ENCODE measurements at regions not wholly inside any gene's neighbourhood (a gene's known extent, or its start where the extent isn't known, plus 50 kb on each side); places are given as distances from the start of the nearest gene placed in this dataset.

DNA sequence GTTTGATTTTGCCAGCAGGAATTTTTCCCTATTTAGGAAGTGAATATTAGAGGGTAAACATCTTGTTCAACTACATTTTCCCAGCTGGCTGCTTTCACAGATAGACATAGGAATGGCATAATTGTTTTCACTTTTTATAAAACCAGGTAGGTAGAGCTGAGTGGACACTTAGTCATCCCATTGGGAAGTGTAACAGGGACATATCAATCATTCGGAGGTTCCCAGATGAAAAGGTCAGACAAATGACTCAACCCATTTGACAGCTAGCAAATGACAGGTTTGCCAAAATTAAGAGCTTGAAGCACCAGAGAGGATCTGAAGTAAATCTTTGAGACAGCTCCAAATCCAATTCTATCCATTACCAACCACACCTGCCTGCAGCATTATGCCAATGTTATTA, 205.3 kb downstream of the SLC39A8 start:
- Histone ChIP-seq H3K4me1 (ENCODE audit: control insufficient read depth, extremely low read depth, insufficient read depth, low read length) (peaks cover 40% of the 10 kb centered on the region), H3K4me2 (ENCODE audit: insufficient read depth, low read length) (peak overlapping the region; percentile 87), H3K27ac (ENCODE audit: insufficient read depth, low read depth, low read length) (peak overlapping the region; percentile 99), H4K20me1 (replicated peaks; ENCODE audit: control insufficient read depth, extremely low read depth, insufficient read depth, low read length) (no peaks in the 10 kb centered on the region), H3K27me3 (ENCODE audit: control insufficient read depth in 2 of 2, insufficient read depth in 2 of 2, low read length in 2 of 2) (no peaks in the 10 kb centered on the region), H3K9me1 (replicated peaks; ENCODE audit: control insufficient read depth, extremely low read depth, insufficient read depth, low read length) (no peaks in the 10 kb centered on the region), H3K36me3 (ENCODE audit: control insufficient read depth in 2 of 2, extremely low read depth in 1 of 2, insufficient read depth in 2 of 2, low read length in 2 of 2) (no peaks in the 10 kb centered on the region), H3K9me3 (replicated peaks; ENCODE audit: control insufficient read depth, insufficient read depth, low read length) (no peaks in the 10 kb centered on the region), H2AFZ (ENCODE audit: low read depth, low read length) (no peak overlapping the region), H3K79me2 (ENCODE audit: control insufficient read depth, insufficient read depth, low read length) (no peaks in the 10 kb centered on the region), H3K4me3 (replicated peaks in 1 of 3; ENCODE audit: insufficient read depth in 1 of 3, low read depth in 1 of 3, low read length in 3 of 3) (no peak overlapping the region), H3K9ac (replicated peaks; ENCODE audit: extremely low read depth, insufficient read depth, low read length) (peak overlapping the region; percentile 64)
- CTCF ChIA-PET = no interaction called here
- no TSS peak for BruUV-seq (replicated peaks)
- DNase-seq (ENCODE audit: low read depth, low spot score) (peak; percentile 75), FAIRE-seq (peak; percentile 33)
- intact Hi-C loops (cut with micrococcal nuclease) (loop anchor here (1.0 to 5.0 kb wide), 10 partner anchors 35 to 1103 kb away; partner anchors contain the start of genes BANK1, CISD2 and PPP3CA), dilution Hi-C loops (cut with MboI; ENCODE audit: extremely low pct_ligation_motif_present, low sequenced_read_pairs) (no loop called here)
- TF ChIP-seq FOS (IDR thresholded peaks at IDR 0.05; ENCODE audit: borderline replicate concordance, insufficient read depth, low read length) (peak; percentile 84), POLR2AphosphoS5 (IDR thresholded peaks at IDR 0.05; ENCODE audit: insufficient read depth, low read depth, low read length) (peak; percentile 34), JUN (IDR thresholded peaks at IDR 0.05; ENCODE audit: borderline replicate concordance, insufficient read depth, insufficient read length, low read depth) (peak; percentile 30), EZH2 (IDR thresholded peaks at IDR 0.05; ENCODE audit: borderline replicate concordance, low read depth, low read length, severe bottlenecking) (no peak)
- POLR2A ChIA-PET = no interaction called here

DNA sequence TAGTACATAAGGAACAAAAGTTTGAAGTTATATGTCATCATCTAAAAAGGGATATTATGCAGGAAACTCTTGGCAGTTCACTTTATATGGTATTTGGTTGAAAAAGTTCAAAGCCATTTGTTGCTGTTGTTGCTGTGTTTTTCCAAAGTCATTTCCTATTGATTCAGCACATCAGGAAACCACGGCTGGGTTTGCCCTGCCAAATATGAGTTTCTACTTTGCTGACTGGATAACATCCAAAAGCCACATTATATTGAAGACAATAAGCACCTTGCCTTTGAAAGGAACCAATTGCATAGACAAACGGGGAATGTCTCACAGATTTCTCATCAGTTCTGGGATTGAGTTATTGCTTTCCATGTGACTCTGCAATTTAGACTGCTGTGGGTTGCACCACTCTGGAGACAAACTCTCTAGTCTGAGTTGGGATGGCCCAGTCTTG, 206.1 kb downstream of the SLC39A8 start:
- H3K79me2 ChIP-seq (ENCODE audit: control insufficient read depth, insufficient read depth, low read length) = no peaks in the 10 kb centered on the region
- peak overlapping the region; percentile 76 for H3K9ac ChIP-seq (replicated peaks; ENCODE audit: extremely low read depth, insufficient read depth, low read length)
- peak overlapping the region in 1 of 3 experiments; percentile 8 for H3K4me3 ChIP-seq (replicated peaks in 1 of 3; ENCODE audit: insufficient read depth in 1 of 3, low read depth in 1 of 3, low read length in 3 of 3)
- H2AFZ ChIP-seq (ENCODE audit: low read depth, low read length) = peak overlapping the region; percentile 67
- dilution Hi-C loops (cut with MboI; ENCODE audit: extremely low pct_ligation_motif_present, low sequenced_read_pairs) (no loop called here), intact Hi-C loops (cut with micrococcal nuclease) (loop anchor here (1.0 to 5.0 kb wide), 10 partner anchors 36 to 1102 kb away; partner anchors contain the start of genes BANK1, CISD2 and PPP3CA)
- ChIA-PET POLR2A (no interaction called here), CTCF (no interaction called here)
- peak overlapping the region; percentile 87 for H3K4me2 ChIP-seq (ENCODE audit: insufficient read depth, low read length)
- peak; percentile 96 for FAIRE-seq
- peak; percentile 50 for TF ChIP-seq GATA2 (IDR thresholded peaks at IDR 0.05; ENCODE audit: insufficient read depth, insufficient read length, low read depth, low read length)
- TF ChIP-seq, protein P1, sequence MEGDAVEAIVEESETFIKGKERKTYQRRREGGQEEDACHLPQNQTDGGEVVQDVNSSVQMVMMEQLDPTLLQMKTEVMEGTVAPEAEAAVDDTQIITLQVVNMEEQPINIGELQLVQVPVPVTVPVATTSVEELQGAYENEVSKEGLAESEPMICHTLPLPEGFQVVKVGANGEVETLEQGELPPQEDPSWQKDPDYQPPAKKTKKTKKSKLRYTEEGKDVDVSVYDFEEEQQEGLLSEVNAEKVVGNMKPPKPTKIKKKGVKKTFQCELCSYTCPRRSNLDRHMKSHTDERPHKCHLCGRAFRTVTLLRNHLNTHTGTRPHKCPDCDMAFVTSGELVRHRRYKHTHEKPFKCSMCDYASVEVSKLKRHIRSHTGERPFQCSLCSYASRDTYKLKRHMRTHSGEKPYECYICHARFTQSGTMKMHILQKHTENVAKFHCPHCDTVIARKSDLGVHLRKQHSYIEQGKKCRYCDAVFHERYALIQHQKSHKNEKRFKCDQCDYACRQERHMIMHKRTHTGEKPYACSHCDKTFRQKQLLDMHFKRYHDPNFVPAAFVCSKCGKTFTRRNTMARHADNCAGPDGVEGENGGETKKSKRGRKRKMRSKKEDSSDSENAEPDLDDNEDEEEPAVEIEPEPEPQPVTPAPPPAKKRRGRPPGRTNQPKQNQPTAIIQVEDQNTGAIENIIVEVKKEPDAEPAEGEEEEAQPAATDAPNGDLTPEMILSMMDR (IDR thresholded peaks at IDR 0.05; ENCODE audit: extremely low read depth in 1 of 2, insufficient read depth in 1 of 2, low read depth in 1 of 2, low read length in 2 of 2) = no peak
- no peak for TF ChIP-seq MYC (IDR thresholded peaks at IDR 0.05; ENCODE audit: low read depth, low read length)
- peak; percentile 94 for TF ChIP-seq JUN (IDR thresholded peaks at IDR 0.05; ENCODE audit: borderline replicate concordance, insufficient read depth, insufficient read length, low read depth)
- TF ChIP-seq POLR2AphosphoS5 (IDR thresholded peaks at IDR 0.05; ENCODE audit: insufficient read depth, low read depth, low read length) = peak; percentile 87
- peak; percentile 52 for TF ChIP-seq POLR2A (IDR thresholded peaks at IDR 0.05; ENCODE audit: low read depth, low read length)
- peak; percentile 92 for TF ChIP-seq FOS (IDR thresholded peaks at IDR 0.05; ENCODE audit: borderline replicate concordance, insufficient read depth, low read length)
- H3K9me1 ChIP-seq (replicated peaks; ENCODE audit: control insufficient read depth, extremely low read depth, insufficient read depth, low read length) = no peaks in the 10 kb centered on the region
- no peaks in the 10 kb centered on the region for H3K9me3 ChIP-seq (replicated peaks; ENCODE audit: control insufficient read depth, insufficient read depth, low read length)
- no peaks in the 10 kb centered on the region for H3K36me3 ChIP-seq (ENCODE audit: control insufficient read depth in 2 of 2, extremely low read depth in 1 of 2, insufficient read depth in 2 of 2, low read length in 2 of 2)
- peak overlapping the region; percentile 99 for H3K27ac ChIP-seq (ENCODE audit: insufficient read depth, low read depth, low read length)
- DNase-seq (ENCODE audit: low read depth, low spot score) = peak; percentile 98
- H3K27me3 ChIP-seq (ENCODE audit: control insufficient read depth in 2 of 2, insufficient read depth in 2 of 2, low read length in 2 of 2) = no peaks in the 10 kb centered on the region
- H4K20me1 ChIP-seq (replicated peaks; ENCODE audit: control insufficient read depth, extremely low read depth, insufficient read depth, low read length) = no peaks in the 10 kb centered on the region
- H3K4me1 ChIP-seq (ENCODE audit: control insufficient read depth, extremely low read depth, insufficient read depth, low read length) = peaks cover 40% of the 10 kb centered on the region
- no TSS peak for BruUV-seq (replicated peaks)
